Thyroid gland (tissue), 4 donors: ENCODE measurements at regions not wholly inside any gene's neighbourhood (a gene's known extent, or its start where the extent isn't known, plus 50 kb on each side); places are given as distances from the start of the nearest gene placed in this dataset.

Experiments
- DNase-seq, 2 donors: peaks; one replicate each; pipeline ENCODE4 v3.0.0-alpha.2; 2019
- H3K27ac ChIP-seq, 3 donors: fragments of 200-600 bp; sonication (generic); 1 replicate in 2 of 3; 2 replicates in 1 of 3; pipeline ENCODE4 v1.5.1; 2016 to 2019; ENCODE audit warnings: mild to moderate bottlenecking in 1 of 3, moderate library complexity in 1 of 3
- H3K27me3 ChIP-seq: fragments of 200-600 bp; sonication (generic); one replicate; pipeline ENCODE4 v1.5.1; 2019
- H3K36me3 ChIP-seq, 2 donors: fragments of 200-600 bp; sonication (generic); one replicate each; pipeline ENCODE4 v1.5.1; 2016 to 2019
- H3K4me1 ChIP-seq, 2 donors: fragments of 200-600 bp; sonication (generic); one replicate each; pipeline ENCODE4 v1.5.1; 2017 to 2019
- H3K4me3 ChIP-seq, 3 donors: fragments of 200-600 bp; sonication (generic); replicated peaks in 1 of 3; 1 replicate in 2 of 3; 2 replicates in 1 of 3; pipeline ENCODE4 v1.5.1; 2016; ENCODE audit warnings: mild to moderate bottlenecking in 1 of 3
- H3K9me3 ChIP-seq: fragments of 200-600 bp; sonication (generic); one replicate; pipeline ENCODE4 v1.5.1; 2017
- POLR2A ChIP-seq, 2 donors: fragments of 450-650 bp; IDR thresholded peaks; one replicate each; pipeline ENCODE4 v1.6.1; 2017; ENCODE audit warnings: antibody characterized with exemption in 2 of 2, mild to moderate bottlenecking in 2 of 2, moderate library complexity in 1 of 2
- WGBS, 2 donors: methylation state at CpG; one replicate each; pipeline ENCODE4 v1.1.5; 2017; 5-methylcytosine and 5-hydroxymethylcytosine counted together
- intact Hi-C: fragments of 100-400 bp; cut with DNase I; formaldehyde crosslinking; loops from one replicate; pipeline ENCODE4 v1.15.1; 2023
- TF ChIP-seq, protein P1 (sequence below), 6 experiments: fragments of 200-600 bp in 3 of 6; fragments of 450-650 bp in 3 of 6; sonication (generic) in 3 of 6; IDR thresholded peaks; one replicate each; pipeline ENCODE4 v1.5.1; 2016 to 2019; ENCODE audit warnings: antibody characterized with exemption in 6 of 6, mild to moderate bottlenecking in 2 of 6, inconsistent platforms in 1 of 6, moderate library complexity in 1 of 6

DNA sequence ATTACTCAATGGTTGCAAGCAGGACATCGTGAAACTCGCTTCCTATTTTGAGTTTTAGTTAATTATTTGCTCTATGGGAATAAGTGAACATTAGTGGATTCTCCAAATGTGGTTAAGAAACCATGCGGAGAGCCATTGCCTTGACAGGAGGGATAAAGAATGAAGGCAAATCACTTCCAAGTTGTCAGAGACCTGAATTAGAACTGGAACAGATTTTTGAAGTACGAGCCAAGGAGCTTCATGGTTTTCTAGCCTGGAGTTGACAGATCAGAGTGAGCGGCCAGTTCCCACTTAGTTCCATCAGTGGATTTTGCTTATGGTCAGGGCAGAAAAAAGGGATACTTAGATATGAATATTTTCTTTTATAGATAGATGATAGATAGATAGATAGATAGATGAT is 171.4 kb upstream of the CDH10 start:
- DNase-seq: no peak
- WGBS, 2 donors: 58 to 62% methylated on average over 5 of the region's 5 CpGs
- intact Hi-C loops: no loop called here
- H3K9me3 ChIP-seq: no peaks in the 10 kb centered on the region
- TF ChIP-seq, protein P1, sequence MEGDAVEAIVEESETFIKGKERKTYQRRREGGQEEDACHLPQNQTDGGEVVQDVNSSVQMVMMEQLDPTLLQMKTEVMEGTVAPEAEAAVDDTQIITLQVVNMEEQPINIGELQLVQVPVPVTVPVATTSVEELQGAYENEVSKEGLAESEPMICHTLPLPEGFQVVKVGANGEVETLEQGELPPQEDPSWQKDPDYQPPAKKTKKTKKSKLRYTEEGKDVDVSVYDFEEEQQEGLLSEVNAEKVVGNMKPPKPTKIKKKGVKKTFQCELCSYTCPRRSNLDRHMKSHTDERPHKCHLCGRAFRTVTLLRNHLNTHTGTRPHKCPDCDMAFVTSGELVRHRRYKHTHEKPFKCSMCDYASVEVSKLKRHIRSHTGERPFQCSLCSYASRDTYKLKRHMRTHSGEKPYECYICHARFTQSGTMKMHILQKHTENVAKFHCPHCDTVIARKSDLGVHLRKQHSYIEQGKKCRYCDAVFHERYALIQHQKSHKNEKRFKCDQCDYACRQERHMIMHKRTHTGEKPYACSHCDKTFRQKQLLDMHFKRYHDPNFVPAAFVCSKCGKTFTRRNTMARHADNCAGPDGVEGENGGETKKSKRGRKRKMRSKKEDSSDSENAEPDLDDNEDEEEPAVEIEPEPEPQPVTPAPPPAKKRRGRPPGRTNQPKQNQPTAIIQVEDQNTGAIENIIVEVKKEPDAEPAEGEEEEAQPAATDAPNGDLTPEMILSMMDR (IDR thresholded peaks at IDR 0.05): no peak
- no peak for TF ChIP-seq POLR2A (IDR thresholded peaks at IDR 0.05)
- no peak overlapping the region for H3K27ac ChIP-seq
- no peaks in the 10 kb centered on the region for H3K27me3 ChIP-seq
- H3K36me3 ChIP-seq: no peaks in the 10 kb centered on the region
- H3K4me3 ChIP-seq: no peak overlapping the region
- H3K4me1 ChIP-seq: no peaks in the 10 kb centered on the region

DNA sequence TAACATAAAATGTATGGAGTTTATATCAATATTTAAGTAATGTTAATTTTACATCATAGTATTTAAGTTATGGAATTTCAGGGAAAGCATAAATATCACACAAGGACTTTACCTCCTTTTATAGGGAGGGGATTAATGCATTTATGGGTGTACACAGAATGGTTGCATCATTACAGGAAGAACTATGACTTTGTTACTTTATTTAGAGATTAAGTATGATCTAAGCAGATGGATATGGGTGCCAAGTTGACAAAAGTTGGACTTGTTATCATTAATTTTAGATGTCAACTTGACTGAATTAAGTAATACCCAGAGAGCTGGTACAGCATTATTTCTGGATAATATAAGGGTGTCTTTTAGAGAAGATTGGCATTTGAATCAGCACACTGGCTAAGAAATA is 160.5 kb upstream of the CDH10 start:
- no peaks in the 10 kb centered on the region for H3K9me3 ChIP-seq
- intact Hi-C loops: no loop called here

GRCh38 chr5:24804221-24804681 is 159.5 kb upstream of the CDH10 start:
- 69 to 77% methylated on average over 3 of the region's 3 CpGs for WGBS, 2 donors
- H3K36me3 ChIP-seq: no peaks in the 10 kb centered on the region
- no peaks in the 10 kb centered on the region for H3K4me1 ChIP-seq
- no peaks in the 10 kb centered on the region for H3K9me3 ChIP-seq
- DNase-seq: no peak
- no peak overlapping the region for H3K27ac ChIP-seq
- H3K27me3 ChIP-seq: no peaks in the 10 kb centered on the region
- no peak for TF ChIP-seq POLR2A (IDR thresholded peaks at IDR 0.05)
- TF ChIP-seq, protein P1 (IDR thresholded peaks at IDR 0.05): no peak
- no peak overlapping the region for H3K4me3 ChIP-seq
- intact Hi-C loops: no loop called here

More for the DNA sequence above, 160.5 kb upstream of the CDH10 start:
- Histone ChIP-seq H3K4me1 (no peaks in the 10 kb centered on the region), H3K4me3 (no peak overlapping the region), H3K27me3 (no peaks in the 10 kb centered on the region), H3K27ac (no peak overlapping the region), H3K36me3 (no peaks in the 10 kb centered on the region)
- no peak for TF ChIP-seq POLR2A (IDR thresholded peaks at IDR 0.05)
- TF ChIP-seq, protein P1 (IDR thresholded peaks at IDR 0.05): no peak
- no peak for DNase-seq

GRCh38 chr5:24791326-24791725 is 146.5 kb upstream of the CDH10 start:
- Histone ChIP-seq H3K9me3 (no peaks in the 10 kb centered on the region), H3K27ac (no peak overlapping the region), H3K4me3 (no peak overlapping the region), H3K27me3 (no peaks in the 10 kb centered on the region), H3K36me3 (no peaks in the 10 kb centered on the region), H3K4me1 (no peaks in the 10 kb centered on the region)
- DNase-seq: no peak
- intact Hi-C loops: no loop called here
- 82 to 84% methylated on average over 4 of the region's 4 CpGs for WGBS, 2 donors
- no peak for TF ChIP-seq POLR2A (IDR thresholded peaks at IDR 0.05)
- TF ChIP-seq, protein P1 (IDR thresholded peaks at IDR 0.05): no peak

- WGBS, 2 donors: 77 to 83% methylated on average over 4 of the region's 4 CpGs
- DNase-seq: no peak
- H3K4me3 ChIP-seq: no peak overlapping the region
- H3K27me3 ChIP-seq: no peaks in the 10 kb centered on the region
- TF ChIP-seq, protein P1 (IDR thresholded peaks at IDR 0.05): no peak
- TF ChIP-seq POLR2A (IDR thresholded peaks at IDR 0.05): no peak
- intact Hi-C loops: no loop called here
- no peaks in the 10 kb centered on the region for H3K36me3 ChIP-seq
- H3K27ac ChIP-seq: no peak overlapping the region
- H3K4me1 ChIP-seq: no peaks in the 10 kb centered on the region
- H3K9me3 ChIP-seq: no peaks in the 10 kb centered on the region
Observed at GRCh38 chr5:24789611-24790351, 145.0 kb upstream of the CDH10 start.
